HG03066 (cell line): ENCODE measurements at regions not wholly inside any gene's neighbourhood (a gene's known extent, or its start where the extent isn't known, plus 50 kb on each side); places are given as distances from the start of the nearest gene placed in this dataset.
"Not testable (repeated sequence)": the region's sequence is repeated elsewhere in the genome, so short reads cannot be mapped to it uniquely, and the experiment has no call there.

Experiments
- ATAC-seq: cut with Tn5 transposase; IDR thresholded peaks from one replicate; pipeline ENCODE4 v1.9.1; 2021; ENCODE audit warnings: low read depth; ENCODE audit not compliant: unreplicated experiment

DNA sequence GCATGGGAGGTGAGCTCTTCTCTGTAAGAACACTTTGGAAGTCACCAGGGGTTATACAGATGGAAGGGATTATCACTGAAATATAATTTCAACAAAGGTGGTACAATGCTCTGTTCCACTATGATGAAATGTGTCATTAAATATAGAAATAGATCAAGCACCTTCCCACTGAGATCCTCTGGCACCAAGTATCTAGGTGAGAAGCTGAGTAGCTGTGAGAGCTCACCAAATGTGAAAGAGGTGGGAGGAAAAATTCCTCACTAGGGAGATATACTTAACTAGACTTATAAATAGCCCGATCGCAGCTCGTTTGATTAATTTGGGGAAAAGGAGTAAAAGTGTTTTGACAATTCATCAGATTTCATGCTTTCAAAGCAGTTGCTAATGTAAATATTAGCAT is 247.6 kb downstream of the SMAD2 start:
- ATAC-seq = no peak

GRCh38 chr18:47680488-47680887 is 250.0 kb downstream of the SMAD2 start:
- peak; percentile 74 for ATAC-seq

GRCh38 chr18:47679864-47680263 is 250.6 kb downstream of the SMAD2 start:
- ATAC-seq = no peak

DNA sequence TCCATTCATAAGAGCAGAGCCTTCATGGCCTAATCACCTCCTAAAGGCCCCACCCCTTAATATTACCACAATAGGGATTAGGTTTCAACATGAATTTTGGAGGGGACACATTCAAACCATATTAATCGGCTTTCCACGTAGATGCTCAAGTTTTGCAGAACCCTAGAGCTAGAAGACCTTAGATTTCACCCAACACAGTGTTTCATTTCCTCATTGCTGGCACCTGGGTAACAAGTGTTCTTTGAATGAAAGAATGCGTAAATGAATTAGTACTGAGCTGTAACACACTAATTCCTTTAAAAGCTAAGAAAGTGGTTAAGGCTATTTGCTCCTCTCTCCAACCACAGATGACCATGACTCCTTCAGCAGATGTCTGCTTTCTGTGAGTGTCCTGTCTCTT is 252.5 kb downstream of the SMAD2 start:
- ATAC-seq = no peak

DNA sequence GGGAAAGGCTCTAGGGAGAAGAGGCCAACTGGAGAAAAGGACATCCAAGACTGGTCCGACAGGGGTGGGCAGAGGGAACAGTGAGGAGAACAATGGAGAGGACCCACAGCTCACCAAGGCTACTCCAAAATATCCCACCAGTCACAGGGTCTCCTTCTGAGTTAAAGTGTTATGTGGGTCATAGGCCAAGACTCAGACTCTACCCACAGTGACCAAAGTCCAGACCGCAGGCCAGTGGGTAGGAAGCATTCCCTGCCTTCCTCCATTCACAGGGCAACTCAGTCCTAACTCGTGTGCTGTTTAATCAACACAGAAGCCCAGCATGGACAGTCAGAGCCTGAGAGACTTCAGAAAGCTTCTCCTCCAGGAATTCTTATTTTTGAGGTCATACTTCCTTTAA is 260.6 kb downstream of the SMAD2 start:
- no peak for ATAC-seq

- no peak for ATAC-seq
Measured at GRCh38 chr18:47658498-47658897, 272.0 kb downstream of the SMAD2 start.

- no peak for ATAC-seq
Measured at GRCh38 chr18:47654988-47655387, 275.5 kb downstream of the SMAD2 start.

GRCh38 chr18:47644896-47645295 is 285.6 kb downstream of the SMAD2 start:
- no peak for ATAC-seq

DNA sequence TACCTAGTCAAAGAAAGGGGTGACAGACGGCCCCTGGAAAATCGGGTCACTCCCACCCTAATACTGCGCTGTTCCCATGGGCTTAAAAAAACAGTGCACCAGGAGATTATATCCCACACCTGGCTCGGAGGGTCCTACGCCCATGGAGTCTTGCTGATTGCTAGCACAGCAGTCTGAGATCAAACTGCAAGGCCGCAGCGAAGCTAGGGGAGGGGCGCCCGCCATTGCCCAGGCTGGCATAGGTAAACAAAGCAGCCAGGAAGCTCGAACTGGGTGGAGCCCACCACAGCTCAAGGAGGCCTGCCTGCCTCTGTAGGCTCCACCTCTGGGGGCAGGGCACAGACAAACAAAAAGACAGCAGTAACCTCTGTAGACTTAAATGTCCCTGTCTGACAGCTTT is 292.9 kb downstream of the SMAD2 start:
- not testable (repeated sequence) for ATAC-seq

DNA sequence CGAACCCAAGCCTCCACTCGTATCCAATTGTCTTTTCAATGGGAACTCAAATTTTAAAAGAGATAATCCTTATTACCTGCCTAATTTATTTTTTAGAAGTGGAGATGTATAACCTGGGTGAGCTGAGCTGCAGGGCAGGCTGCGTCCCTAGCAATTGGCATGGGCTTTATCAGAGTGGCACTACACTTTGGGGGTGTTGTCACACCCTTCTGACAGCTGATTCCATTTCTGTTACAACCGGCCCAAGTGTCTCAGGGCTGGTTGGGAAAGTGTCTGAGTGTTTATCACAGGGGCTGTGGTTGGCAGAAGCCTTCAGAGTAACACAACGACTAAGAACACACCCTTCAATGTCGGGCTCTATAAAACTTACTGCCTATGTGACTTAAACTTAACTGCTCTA is 295.0 kb downstream of the SMAD2 start:
- no peak for ATAC-seq

DNA sequence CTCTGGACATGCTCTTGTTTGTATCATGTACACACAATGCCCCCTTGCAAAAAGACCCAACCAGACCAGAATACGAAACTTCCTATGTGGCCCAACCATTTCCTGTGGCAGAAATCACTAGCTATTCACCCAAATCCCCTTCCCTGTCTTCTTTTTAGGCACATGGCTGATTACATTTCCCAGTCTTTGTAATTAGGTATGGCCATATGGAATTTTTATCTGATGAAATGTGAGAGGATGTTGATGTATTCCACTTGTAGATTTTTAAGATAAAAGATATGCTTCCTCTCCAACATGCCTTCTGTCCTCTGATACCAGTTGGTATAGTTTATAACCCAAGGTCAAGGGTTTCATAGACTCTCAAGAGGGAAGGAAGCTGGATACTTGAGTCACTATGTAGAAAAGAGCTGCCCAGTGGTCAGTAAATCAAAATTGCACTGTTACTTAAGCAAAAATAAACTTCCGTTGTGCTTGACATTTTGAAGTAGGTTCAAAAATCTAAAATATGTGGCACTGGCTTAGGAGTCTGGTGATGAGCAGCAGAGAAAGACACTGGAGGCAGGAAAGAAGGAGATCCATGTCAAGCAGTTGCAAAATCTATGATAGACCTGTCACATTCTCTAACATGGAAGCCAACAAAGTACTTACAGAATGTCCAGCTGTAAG is 297.4 kb downstream of the SMAD2 start:
- no peak for ATAC-seq

- ATAC-seq = no peak
Measured at GRCh38 chr18:47628893-47629292, 301.6 kb downstream of the SMAD2 start.

GRCh38 chr18:47628240-47628781 is 302.1 kb downstream of the SMAD2 start:
- no peak for ATAC-seq

DNA sequence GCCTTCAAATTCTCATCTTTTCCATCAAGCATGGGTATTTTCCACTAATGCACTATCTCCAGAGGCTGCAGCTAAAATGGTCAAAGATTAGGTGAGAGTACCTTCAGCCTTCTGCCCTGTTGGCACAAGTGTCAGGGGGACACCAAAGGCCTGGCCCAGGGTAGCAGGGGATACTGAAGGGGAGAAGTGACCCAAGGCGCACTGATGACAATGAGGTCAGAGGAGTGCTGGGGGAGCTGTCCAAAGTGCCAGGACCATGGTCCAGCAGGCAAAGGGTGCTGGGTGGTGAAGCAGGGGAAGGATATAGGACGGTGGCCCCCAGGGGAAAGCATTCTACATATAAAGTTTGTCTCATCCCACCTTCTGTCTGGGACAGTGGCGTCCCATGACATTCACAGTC is 303.4 kb downstream of the SMAD2 start:
- no peak for ATAC-seq

DNA sequence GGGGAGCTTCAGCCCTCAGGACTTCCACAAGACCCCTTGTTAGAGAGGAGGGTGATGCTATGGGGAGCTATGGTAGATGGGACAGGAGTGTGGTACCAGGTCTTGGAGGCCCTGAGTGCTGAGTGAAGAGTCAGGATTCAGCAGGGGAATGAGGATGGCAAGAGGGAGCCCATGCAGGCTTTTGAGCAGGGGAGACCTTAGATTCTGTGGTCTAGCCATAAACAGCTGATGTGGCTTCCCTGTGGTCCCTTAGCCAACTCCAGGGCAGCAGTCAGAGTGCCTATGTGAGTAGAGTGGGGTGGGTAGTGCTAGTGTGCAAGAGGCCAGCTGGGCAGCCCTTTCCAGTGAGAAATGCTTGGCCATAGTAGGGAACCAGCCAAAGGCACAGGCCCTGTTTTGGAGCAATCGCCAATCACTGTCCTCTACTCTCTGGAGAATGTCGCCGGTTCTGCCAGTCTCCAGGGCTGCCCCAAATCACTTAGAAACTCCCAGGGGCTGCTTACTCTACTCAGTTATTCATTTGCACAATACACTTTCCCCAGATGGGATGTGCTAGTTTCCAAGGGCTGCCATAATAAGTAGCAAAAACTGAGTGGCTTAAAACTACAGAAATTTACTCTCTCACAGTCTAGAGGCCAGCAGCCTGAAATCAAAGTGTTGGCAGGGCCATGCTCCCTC is 310.5 kb downstream of the SMAD2 start:
- no peak for ATAC-seq

DNA sequence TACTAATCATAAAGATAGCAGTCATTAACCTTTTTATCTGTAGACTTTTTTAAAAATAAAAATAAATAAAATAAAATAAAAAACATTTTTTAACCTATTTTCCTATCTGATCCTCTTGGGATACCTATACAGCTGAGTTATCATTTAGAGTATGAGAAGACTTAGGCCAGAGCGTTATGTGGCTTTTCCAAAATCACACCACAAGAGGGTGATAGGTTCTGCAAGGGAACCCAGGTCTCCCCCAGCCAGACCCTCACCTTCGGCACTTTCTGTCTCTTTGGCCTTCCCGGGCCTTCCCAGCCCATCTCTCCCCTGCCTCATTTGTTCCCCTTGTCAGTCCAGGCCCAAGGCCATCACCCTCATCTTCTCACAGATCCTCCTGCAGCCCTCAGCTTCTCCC is 311.7 kb downstream of the SMAD2 start:
- ATAC-seq = no peak

DNA sequence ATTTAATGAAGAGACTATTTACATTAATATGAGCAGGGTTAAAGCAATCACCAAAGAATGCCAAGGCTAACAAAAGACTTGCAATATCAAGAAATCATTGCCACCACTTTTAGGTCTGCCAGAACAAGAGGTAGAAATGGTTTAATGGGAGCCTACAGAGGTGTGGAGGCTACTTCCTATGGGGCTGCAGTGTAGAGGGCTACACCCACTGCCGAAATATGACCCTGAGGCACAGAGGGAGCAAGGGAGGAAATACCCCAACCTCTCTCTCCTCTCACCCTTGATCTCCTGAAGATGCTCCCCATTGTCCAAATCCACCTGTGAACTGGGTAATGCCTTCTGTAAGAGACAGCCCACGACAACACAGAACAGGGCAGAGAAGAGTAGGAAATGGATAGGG is 315.4 kb downstream of the SMAD2 start:
- ATAC-seq = no peak

GRCh38 chr18:47613929-47614328 is 316.5 kb downstream of the SMAD2 start:
- no peak for ATAC-seq

- no peak for ATAC-seq
Measured at GRCh38 chr18:47611649-47612048, 318.8 kb downstream of the SMAD2 start.

DNA sequence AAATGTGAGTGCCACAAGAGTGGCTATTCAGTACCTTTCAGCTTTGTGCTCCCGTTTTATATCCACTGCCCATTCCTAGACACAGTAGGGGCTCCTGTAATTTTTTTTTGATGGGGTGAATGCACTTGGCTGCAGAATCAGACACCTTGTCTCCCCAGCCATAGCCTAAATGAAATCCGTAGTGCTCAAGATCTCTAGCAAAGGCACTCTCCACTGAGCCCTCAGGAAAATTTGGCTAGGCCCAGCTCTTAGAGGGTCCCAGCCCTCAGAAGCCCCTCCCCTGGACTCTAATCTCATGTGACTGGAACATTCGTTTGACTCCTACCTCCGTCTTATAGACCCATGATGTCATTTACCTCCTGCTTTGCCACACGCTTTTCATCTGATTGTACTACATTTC is 323.9 kb downstream of the SMAD2 start:
- ATAC-seq = no peak

- no peak for ATAC-seq
Measured at GRCh38 chr18:47605093-47605492, 325.4 kb downstream of the SMAD2 start.

DNA sequence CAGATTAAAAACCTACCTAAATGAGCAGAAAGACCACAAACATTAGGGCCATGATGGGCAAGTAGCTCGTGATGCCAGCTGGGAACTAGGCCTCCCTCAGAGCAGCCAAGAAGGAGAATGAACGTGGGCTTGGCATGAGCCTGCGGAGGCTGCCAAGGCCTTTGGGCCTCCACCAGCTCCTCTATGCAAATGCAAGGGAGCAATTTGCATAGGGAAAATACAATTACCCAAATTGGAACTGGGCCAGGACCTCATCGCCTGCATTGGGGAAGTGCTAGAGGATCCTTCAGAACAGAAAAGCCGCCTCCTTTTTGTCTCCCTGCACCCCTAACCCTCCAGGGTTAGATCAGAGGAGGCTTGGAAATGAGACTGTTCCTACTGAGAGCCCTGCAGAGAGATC is 326.4 kb downstream of the SMAD2 start:
- ATAC-seq = no peak
